ENCODE measurements at regions not wholly inside any gene's neighbourhood (a gene's known extent, or its start where the extent isn't known, plus 50 kb on each side); places are given as distances from the start of the nearest gene placed in this dataset.

DNA sequence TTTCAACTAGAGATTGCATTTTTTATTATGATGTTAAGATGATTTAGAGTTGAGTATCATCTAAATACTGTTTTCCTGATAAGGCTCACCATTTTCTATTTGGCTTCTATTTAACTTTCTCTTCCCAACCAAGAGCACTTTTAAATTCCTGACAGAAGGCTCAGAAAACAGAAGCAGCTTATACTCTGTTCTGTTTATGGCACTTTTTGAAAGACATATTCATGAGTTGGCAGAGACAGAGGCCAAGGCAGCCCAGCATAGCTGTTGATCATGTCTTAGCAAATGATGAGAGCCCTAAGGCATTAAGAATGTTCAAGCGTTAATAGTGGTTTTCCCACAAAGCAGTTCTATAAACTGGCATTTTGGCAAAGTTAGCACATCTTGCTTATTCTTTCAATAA is 330.3 kb downstream of the TRAM1L1 start (continued):
- TF ChIP-seq, protein P1, sequence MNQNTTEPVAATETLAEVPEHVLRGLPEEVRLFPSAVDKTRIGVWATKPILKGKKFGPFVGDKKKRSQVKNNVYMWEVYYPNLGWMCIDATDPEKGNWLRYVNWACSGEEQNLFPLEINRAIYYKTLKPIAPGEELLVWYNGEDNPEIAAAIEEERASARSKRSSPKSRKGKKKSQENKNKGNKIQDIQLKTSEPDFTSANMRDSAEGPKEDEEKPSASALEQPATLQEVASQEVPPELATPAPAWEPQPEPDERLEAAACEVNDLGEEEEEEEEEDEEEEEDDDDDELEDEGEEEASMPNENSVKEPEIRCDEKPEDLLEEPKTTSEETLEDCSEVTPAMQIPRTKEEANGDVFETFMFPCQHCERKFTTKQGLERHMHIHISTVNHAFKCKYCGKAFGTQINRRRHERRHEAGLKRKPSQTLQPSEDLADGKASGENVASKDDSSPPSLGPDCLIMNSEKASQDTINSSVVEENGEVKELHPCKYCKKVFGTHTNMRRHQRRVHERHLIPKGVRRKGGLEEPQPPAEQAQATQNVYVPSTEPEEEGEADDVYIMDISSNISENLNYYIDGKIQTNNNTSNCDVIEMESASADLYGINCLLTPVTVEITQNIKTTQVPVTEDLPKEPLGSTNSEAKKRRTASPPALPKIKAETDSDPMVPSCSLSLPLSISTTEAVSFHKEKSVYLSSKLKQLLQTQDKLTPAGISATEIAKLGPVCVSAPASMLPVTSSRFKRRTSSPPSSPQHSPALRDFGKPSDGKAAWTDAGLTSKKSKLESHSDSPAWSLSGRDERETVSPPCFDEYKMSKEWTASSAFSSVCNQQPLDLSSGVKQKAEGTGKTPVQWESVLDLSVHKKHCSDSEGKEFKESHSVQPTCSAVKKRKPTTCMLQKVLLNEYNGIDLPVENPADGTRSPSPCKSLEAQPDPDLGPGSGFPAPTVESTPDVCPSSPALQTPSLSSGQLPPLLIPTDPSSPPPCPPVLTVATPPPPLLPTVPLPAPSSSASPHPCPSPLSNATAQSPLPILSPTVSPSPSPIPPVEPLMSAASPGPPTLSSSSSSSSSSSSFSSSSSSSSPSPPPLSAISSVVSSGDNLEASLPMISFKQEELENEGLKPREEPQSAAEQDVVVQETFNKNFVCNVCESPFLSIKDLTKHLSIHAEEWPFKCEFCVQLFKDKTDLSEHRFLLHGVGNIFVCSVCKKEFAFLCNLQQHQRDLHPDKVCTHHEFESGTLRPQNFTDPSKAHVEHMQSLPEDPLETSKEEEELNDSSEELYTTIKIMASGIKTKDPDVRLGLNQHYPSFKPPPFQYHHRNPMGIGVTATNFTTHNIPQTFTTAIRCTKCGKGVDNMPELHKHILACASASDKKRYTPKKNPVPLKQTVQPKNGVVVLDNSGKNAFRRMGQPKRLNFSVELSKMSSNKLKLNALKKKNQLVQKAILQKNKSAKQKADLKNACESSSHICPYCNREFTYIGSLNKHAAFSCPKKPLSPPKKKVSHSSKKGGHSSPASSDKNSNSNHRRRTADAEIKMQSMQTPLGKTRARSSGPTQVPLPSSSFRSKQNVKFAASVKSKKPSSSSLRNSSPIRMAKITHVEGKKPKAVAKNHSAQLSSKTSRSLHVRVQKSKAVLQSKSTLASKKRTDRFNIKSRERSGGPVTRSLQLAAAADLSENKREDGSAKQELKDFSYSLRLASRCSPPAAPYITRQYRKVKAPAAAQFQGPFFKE (tag by site-specific recombination; IDR thresholded peaks at IDR 0.05; ENCODE audit: borderline replicate concordance): no peak
- no peak for TF ChIP-seq ZNF521 (tag by site-specific recombination; IDR thresholded peaks at IDR 0.05)

DNA sequence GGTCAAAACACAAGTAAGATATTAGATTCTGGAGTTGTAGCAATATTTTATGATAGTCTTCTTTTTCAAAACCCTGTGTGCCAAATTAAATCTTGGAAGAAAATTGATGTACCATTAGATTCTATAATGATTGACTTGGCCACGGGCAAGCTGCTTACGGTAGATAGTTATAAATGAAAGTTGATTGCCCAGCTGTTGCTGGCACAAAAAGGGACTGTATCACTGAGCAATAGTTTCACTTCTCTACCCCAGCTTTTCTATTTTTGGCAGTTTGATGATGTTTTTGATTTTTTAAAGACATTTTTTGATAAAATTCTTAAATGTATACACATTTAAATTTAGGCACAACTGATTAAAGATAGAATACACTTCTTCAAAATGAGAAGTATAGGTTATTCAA is 333.3 kb downstream of the TRAM1L1 start:
- ChIA-PET POLR2A (no interaction called here), CTCF (no interaction called here)
- no peaks in the 10 kb centered on the region for H3K9me3 ChIP-seq (ENCODE audit: control insufficient read depth, insufficient read depth, low read depth, low read length)
- TF ChIP-seq ZNF664 (tag by site-specific recombination; IDR thresholded peaks at IDR 0.05): no peak
- TF ChIP-seq ZNF302 (tag by site-specific recombination; IDR thresholded peaks at IDR 0.05; ENCODE audit: low read depth): no peak
- no peak for TF ChIP-seq ZNF701 (tag by site-specific recombination; IDR thresholded peaks at IDR 0.05)
- no peak for TF ChIP-seq ZNF174 (tag by site-specific recombination; IDR thresholded peaks at IDR 0.05)
- TF ChIP-seq ZNF558 (tag by site-specific recombination; IDR thresholded peaks at IDR 0.05): no peak
- TF ChIP-seq, protein P2, sequence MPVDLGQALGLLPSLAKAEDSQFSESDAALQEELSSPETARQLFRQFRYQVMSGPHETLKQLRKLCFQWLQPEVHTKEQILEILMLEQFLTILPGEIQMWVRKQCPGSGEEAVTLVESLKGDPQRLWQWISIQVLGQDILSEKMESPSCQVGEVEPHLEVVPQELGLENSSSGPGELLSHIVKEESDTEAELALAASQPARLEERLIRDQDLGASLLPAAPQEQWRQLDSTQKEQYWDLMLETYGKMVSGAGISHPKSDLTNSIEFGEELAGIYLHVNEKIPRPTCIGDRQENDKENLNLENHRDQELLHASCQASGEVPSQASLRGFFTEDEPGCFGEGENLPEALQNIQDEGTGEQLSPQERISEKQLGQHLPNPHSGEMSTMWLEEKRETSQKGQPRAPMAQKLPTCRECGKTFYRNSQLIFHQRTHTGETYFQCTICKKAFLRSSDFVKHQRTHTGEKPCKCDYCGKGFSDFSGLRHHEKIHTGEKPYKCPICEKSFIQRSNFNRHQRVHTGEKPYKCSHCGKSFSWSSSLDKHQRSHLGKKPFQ (tag by site-specific recombination; IDR thresholded peaks at IDR 0.05): no peak
- no peak for TF ChIP-seq IKZF3 (tag by site-specific recombination; IDR thresholded peaks at IDR 0.05)
- TF ChIP-seq ZNF433 (tag by site-specific recombination; IDR thresholded peaks at IDR 0.05; ENCODE audit: low read depth): no peak
- TF ChIP-seq ZNF600 (tag by site-specific recombination; IDR thresholded peaks at IDR 0.05): no peak
- no peak for TF ChIP-seq ZNF521 (tag by site-specific recombination; IDR thresholded peaks at IDR 0.05)
- no peak for TF ChIP-seq ZNF768 (tag by site-specific recombination; IDR thresholded peaks at IDR 0.05)
- no peak for TF ChIP-seq ZNF324 (tag by site-specific recombination; IDR thresholded peaks at IDR 0.05)
- no peak for TF ChIP-seq ZNF658 (tag by site-specific recombination; IDR thresholded peaks at IDR 0.05)
- no peak for TF ChIP-seq ZNF132 (tag by site-specific recombination; IDR thresholded peaks at IDR 0.05; ENCODE audit: borderline replicate concordance)
- TF ChIP-seq ZNF549 (tag by site-specific recombination; IDR thresholded peaks at IDR 0.05): no peak
- TF ChIP-seq ZNF843 (tag by site-specific recombination; IDR thresholded peaks at IDR 0.05): no peak
- TF ChIP-seq, protein P3, sequence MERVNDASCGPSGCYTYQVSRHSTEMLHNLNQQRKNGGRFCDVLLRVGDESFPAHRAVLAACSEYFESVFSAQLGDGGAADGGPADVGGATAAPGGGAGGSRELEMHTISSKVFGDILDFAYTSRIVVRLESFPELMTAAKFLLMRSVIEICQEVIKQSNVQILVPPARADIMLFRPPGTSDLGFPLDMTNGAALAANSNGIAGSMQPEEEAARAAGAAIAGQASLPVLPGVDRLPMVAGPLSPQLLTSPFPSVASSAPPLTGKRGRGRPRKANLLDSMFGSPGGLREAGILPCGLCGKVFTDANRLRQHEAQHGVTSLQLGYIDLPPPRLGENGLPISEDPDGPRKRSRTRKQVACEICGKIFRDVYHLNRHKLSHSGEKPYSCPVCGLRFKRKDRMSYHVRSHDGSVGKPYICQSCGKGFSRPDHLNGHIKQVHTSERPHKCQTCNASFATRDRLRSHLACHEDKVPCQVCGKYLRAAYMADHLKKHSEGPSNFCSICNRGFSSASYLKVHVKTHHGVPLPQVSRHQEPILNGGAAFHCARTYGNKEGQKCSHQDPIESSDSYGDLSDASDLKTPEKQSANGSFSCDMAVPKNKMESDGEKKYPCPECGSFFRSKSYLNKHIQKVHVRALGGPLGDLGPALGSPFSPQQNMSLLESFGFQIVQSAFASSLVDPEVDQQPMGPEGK (tag by site-specific recombination; IDR thresholded peaks at IDR 0.05): no peak
- H3K36me3 ChIP-seq (ENCODE audit: control insufficient read depth in 2 of 2, insufficient read depth in 1 of 2, low read length in 2 of 2): no peaks in the 10 kb centered on the region
- H3K4me1 ChIP-seq (ENCODE audit: control insufficient read depth, insufficient read depth, low read length): no peaks in the 10 kb centered on the region
- H3K27ac ChIP-seq (ENCODE audit: extremely low read depth, low read depth, low read length): no peak overlapping the region
- H3K4me3 ChIP-seq (ENCODE audit: low read depth, low read length): no peak overlapping the region
